HK-2 (cell line): ENCODE measurements at regions not wholly inside any gene's neighbourhood (a gene's known extent, or its start where the extent isn't known, plus 50 kb on each side); places are given as distances from the start of the nearest gene placed in this dataset.

Source experiments
- DNase-seq: peaks from one replicate; pipeline ENCODE4 v3.0.0-alpha.2; 2018; ENCODE audit not compliant: unreplicated experiment

DNA sequence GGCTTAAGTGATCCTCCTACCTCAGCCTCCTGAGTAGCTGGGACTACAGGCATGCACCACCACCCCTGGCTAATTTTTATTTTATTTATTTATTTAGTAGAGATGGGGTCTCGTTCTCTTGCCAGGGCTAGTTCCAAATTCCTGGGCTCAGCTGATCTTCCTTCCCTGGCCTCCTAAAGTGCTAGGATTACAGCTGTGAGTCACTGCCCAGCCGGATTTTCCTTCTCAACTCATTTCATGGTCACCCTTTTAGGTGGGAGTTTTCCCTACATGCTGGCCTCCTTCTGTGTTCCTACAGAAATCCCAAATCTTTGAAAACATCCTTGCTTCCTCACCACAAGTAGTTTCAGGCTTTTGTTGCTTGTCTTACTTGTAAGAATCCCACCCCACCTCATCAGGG lies 102.1 kb upstream of the SIAH1 start:
- DNase-seq: no peak

DNA sequence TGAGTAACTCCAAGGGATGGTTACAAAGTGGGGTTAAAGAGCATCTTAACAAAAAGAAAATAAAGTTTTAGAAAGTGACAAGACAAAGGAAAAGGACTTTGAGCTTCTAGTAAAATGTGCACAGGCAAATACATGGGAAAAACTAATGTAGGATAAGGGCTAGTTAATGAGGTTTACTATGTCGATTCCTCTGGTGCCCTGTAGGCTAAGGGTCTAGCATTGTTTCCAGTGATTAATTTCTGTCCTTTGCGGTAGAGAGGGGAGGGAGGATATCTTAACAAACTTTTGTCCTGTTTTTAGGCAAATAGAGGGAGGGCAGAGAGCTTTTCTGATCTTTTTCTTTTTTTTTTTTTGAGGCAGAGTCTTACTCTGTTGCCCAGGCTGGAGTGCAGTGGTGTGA lies 96.6 kb upstream of the SIAH1 start:
- DNase-seq: no peak

DNA sequence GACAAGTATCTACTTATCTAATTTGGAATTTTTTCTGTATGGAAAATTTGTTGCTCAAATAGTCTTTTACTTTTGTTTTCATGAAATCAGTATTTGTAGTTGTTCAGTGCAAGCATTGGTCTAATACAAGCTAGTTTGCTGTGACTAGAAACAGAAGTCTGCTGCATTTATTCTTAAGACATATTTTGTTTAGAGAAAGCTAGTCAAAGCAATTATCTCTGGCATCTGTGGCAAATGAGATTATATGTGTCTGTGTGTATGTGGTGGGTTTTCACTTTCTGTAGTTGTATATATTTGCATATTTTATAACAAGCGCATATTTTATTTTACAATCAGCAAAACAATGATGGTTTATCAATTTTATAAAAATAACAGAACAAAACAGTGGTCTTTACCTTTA lies 96.0 kb upstream of the SIAH1 start:
- DNase-seq: no peak

- no peak for DNase-seq
Observed at GRCh38 chr16:48479955-48480354, 94.7 kb upstream of the SIAH1 start.

DNA sequence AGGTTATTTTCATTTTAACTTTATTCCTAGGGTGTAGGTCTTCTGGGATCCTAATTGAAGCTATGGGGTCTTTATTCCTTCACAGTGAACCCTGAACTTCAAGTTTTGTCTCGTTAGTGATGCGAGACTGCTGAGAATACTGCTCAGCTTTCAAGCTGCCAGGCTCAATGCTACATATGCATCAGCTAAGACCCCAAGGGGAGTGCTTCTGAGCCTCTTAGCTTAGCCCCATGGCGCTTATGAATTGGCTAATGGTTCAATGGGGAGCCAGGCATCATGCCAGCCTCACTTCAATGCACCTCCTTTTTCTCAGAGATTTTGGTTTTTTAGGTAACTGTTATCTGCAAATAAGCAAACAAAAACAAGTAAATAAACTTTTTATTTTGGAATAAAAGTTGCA lies 94.1 kb upstream of the SIAH1 start:
- DNase-seq: no peak

DNA sequence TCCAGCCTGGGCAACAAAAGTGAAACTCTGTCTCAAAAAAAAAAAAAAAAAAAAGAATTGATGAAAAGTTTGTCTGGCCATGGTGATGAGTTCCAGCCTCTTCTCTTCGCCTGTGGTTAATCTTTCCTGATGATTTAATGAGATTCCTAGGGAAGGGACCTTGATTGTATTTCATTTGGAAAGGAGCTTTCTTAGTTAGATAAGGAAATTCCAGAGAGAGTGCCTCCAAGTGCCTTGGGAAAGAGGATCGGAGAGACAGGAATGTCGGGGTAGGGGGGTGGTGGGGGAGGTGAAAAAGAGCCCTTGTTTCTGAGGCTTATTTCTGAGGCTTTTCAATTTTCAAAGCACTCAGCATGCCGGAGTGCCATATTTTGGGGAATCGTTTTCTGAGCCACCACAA lies 93.2 kb upstream of the SIAH1 start:
- no peak for DNase-seq

DNA sequence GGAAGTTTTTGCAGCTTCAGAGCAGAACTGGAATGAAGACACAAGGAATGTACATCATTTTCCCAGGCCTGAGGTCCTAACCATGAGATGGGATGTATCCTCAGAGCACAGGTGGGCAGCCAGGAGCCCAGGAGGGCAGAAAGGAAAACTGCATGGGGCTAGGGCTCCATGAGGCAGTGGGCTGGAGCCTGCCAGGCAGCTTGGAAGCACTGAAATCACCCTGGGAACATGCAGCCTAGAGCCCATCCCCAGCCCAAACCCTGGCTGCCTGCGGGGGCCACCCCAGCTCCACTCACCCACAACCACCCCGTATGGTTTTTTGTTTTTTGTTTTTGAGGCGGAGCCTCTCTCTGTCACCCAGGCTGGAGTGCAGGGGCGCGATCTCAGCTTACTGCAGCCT lies 86.2 kb upstream of the SIAH1 start:
- DNase-seq: no peak

- no peak for DNase-seq
Observed at GRCh38 chr16:48462106-48462740, 77.0 kb upstream of the SIAH1 start.

DNA sequence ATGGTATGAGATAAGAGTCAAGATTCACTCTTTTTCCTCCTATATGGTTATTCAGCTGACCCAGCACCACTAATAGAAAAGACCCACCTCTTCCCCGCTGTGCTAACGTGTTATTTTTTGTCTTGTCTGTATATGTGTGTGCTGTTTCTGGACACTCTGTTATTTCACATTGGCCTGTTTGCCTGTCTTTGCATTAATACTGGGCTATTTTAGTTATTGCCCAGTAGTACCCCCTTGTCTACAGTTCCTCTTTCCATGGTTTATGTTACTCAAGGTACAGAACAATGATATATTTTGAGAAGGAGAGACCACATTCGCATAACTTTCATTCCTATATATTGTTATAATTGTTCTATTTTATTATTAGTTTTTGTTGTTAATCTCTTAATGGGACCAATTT lies 74.0 kb upstream of the SIAH1 start:
- DNase-seq: no peak

GRCh38 chr16:48454051-48454450 lies 68.8 kb upstream of the SIAH1 start:
- no peak for DNase-seq

GRCh38 chr16:48452991-48453760 lies 68.0 kb upstream of the SIAH1 start:
- DNase-seq: no peak

DNA sequence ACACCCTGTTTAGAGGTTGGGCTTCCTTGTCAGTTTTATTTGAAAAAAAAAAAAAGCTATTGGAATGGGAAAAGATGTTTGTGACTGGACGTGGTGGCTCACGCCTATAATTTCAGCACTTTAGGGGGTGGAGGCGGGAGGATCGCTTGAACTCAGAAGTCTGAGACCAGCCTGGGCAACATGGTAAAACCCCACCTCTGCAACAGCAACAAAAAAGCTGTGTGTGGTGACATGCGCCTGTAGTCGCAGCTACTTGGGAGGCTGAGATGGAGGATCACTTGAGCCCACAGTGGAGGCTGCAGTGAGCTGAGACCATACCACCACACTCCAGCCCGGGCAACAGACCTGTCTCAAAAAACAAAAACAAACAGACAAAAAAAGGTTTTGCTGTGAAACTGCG lies 66.1 kb upstream of the SIAH1 start:
- DNase-seq: no peak

DNA sequence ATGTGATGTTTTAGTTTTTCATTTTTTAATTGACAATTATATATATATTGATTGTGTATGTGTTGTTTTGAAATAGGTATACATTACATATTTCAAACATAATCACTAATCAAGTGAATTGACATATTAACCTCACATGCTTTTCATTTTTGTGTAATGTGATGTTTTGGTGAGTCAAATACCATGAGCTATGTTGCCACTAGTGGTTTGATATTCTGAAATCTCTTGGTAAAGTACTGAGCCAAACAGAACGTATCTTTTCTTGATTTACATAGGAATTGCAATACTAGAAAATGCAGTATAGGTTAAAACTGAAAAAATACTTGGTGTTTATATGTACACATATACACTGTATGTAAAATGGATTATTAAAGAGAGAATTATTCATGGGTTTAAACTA lies 65.2 kb upstream of the SIAH1 start:
- DNase-seq: no peak

- no peak for DNase-seq
Observed at GRCh38 chr16:48448841-48449481, 63.7 kb upstream of the SIAH1 start.

DNA sequence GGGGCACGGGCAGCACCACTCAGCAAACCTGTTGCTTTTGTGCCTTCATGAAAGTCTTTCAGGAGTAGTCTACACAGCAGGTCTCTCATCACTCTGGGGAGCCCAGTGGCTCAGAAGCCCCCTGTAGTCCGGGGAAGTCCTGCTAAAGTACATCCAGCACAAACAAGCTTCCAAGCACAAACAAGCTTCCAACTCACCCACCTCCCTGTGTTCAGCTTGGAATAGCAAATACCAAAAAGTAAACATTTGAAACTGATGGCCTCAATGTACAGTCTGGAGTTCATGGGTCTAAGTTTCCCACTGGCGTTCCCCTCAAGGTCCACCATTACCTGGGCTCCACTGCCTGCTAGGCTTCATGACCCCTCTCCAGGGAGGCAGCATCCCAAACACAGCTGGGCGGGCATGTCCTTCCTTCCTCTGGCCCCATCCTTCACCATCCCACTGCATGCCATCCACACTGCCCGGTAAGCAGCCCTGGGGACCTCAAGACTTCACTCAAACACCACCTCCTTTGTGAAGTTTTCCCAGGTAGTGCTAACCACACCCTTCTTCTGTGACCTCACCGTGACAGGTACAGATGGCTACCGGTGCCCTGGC lies 62.8 kb upstream of the SIAH1 start:
- DNase-seq: no peak

DNA sequence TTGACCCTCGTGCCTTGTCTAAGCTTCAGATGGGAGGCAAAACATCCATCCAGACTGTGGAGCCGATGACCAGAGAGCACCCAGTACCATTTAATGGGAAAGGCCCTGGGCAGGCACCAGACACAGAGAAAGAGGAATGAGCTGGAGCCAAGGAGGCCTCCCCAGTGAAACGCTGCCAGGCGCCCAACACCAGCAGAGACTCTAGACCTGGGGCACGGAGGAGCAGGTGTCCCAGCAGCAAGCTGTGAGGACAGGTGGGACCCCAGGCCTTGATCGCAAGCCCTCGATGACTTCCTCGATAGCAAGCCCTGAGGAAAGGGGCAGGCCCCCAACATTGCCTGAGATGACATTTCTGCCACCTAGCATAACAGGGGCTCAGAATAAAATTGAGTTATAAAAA lies 62.2 kb upstream of the SIAH1 start:
- no peak for DNase-seq

DNA sequence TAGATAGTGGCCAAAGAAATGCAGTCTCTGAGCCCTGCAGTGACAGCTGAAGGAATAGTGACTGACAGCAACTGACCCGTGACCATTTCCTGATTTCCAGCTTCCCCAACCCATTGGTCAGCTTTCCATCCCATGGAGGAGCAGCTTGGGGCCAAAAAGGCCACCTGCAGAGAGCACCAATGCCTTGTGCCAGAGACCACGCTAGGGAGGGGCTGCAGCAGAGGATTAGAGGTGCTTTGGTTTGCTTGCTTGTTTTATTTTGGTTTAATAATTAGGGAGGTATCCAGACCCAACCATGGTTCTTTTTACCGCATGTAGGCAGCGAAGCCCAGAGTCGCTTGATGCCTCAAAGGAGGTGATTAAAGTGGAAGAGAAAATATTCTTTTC lies 61.3 kb upstream of the SIAH1 start:
- no peak for DNase-seq

DNA sequence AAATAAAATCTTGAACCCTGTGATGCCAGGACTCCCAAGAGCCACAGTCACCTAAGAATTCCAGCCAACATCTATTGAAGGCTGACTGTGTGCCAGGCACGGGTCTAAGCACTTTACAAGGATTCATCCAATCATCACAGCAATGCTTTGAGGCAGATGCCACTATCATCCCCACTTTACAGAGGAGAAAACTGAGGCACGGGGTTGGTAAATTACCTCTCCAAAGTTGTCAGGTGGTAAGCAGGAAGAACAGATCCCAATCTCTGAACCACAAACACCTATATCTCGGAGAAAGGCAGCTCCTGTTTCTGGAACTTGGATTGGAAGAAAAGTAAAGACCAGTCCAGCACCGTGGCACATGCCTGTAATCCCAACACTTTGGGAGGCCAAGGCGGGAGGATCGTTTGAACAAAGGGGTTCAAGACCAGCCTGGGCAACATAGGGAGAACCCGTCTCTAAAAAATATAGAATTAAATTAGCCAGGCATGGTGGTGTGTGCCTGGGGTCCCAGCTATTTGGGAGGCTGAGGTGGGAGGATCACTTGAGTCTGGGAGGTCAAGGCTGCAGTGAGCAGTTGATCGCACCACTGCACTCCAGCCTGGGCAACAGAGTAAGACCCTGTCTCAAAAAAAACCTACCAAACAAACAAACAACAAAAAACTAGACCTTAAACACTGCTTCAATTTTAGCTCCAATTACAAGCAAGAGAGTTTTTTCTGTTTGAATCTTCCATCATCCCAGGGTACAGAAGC lies 60.7 kb upstream of the SIAH1 start:
- DNase-seq: no peak

GRCh38 chr16:48444574-48444973 lies 59.4 kb upstream of the SIAH1 start:
- peak; percentile 24 for DNase-seq

- DNase-seq: no peak
Observed at GRCh38 chr16:48442379-48442778, 57.2 kb upstream of the SIAH1 start.

- DNase-seq: no peak
Observed at GRCh38 chr16:48441863-48442279, 56.7 kb upstream of the SIAH1 start.

DNA sequence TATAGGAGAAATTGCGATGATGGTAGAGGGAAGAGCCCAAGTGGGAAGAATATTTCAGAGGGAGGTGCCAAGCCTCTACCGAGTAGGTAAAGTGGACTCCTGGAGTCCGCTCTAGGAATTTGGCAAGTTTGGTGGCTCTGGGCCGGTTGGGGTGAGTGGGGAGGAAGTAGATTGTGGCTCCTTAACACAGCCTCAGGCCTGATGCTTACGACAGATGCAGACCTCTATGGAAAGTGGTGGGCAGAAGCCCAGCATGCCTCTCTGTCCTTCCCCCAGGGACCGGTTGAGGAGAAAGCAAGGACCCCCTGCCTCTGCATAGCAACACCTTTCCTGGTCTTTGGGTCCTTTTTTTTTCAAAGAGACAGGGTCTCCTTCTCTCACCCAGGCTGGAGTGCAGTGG lies 55.9 kb upstream of the SIAH1 start:
- no peak for DNase-seq
